Activated CD8-positive, alpha-beta memory T cell treated with anti-CD3 and anti-CD28 coated beads for 4 hours (primary cell): ENCODE measurements at regions not wholly inside any gene's neighbourhood (a gene's known extent, or its start where the extent isn't known, plus 50 kb on each side); places are given as distances from the start of the nearest gene placed in this dataset.
"Not testable (repeated sequence)": the region's sequence is repeated elsewhere in the genome, so short reads cannot be mapped to it uniquely, and the experiment has no call there.

Experiments used
- DNase-seq, 2 donors: peaks; one replicate each; pipeline ENCODE4 v3.0.0-alpha.2; 2020; ENCODE audit warnings: low read depth in 2 of 2

DNA sequence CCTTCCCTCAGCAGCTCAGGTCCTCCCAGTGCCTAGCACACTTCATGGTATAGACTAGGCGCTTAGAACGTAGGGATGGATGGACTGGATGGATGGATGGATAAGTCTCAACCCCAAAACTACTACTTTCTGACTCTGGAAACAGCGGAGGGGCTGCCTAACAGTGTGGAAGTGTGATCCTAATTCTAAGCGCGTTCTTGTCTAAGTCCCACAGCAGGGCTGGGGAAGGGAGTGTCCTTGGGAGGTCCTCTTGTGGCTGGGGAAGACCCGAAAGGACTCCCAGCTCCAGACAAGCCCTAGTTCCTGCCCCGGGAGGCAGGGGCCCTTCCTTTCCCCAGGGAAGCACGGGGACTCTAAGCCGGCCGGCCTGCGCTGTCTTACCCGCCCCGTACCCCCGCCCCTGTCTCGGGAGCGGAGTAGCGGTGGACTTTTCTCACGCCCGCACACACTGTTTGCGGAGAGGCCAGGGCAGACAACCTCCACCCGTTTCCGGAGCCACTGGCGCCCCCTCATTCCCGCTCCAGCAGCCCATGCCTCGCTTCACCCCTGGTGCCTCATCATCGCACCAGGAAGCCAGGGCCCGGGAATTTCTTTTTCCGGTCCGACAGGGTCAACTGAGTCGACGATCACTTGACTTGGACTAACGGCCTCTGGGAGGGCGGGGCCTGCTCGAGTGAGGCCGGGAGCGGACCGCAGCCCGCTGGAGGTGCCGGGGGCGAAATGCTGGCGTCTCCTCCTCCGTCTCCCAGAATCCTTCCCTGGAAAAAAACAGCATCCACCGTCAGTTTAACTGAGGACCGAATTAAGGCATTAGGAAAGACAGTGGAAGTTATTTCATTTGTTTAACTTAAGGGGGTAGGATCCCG lies 133.3 kb downstream of the TBC1D2B start:
- no peak for DNase-seq

DNA sequence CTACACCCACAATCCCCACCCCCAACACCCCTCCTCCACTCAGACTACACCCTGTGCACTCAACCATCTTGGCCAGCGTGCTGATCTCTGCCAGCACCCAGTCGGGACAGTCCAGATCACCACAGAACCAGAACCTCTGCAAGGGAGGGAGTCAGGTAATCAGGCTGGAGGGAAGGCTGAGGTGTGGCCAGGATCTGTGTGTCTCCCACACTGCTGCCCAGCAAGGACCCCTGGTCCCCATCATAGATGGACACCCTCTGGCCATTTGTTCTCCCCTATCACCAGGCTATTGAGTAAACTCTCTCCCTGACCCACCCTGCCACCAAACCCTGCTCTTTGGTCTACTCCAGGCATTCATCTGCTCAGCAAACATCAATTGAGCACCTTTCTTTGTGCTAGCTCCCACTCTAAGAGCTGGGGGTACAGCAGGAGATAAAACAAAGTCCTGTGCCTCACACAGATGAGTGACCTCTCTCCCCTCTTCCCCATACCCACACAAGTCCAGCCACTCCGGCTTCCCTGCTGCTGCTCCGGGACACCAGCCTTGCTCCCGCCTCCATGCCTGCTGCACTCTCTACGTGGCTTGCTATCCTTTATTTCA lies 134.8 kb downstream of the TBC1D2B start:
- no peak for DNase-seq

DNA sequence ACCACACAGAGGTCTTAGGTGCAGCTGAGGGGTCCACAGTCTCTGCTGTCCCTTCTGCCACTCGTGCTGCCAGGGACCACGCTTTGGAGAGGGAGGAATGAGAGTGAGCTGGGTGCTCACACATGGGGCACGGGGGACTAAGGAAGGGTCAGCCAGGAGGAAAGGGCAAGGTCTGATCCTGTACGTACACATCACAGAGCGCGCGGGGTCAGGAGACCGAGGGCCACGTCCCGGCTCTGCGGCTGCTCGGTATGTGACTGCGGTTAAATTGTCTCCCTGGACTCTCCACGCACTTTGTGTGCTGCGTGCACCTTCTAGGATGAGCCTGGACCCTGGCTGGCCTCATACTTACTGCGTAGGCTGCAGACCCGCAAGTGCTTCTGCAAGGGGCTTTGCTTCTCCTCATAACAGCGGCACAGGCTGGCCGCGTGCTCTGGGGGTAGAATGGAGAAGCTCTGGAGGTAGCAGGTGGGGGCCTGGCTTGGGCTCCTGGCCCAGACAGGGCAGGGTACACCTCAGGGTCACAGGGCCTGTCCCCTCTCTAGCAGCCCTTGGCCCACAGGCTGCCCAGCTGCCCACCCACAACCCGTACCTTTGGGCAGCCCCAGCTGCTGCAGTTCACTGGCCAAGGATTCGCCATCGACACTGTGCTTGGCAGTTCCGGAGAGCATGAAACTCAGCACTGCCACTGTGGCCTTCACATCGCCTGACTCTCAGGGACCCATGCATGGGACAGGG lies 136.3 kb downstream of the TBC1D2B start:
- not testable (repeated sequence) for DNase-seq

DNA sequence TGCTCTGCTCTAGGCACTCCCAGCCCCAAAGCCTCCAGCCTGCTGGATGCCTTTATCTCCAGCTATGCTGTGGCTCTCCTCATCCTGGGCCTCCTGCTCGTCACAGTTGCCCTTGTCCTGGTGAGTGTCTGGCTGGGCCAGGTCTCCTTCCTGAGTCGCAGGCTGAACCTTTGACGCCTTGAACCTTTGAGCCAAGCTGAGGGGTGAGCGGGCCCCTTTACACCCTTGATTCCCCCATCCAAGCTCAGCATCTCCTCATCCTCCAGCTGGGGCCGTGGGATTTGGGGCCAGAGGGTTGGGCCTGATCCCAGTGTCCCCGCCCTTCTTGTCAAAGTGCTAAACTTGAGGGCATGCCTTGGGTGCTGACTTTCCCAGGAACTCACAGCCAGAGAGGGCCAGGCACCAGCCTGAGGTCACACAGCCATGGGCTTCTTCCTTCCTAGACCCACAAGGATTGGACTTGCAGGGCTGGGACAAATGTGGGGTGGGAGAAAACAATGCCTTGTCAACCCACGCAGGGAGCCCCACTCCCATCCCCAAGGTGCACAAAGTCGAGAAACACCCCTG lies 137.0 kb downstream of the TBC1D2B start:
- no peak for DNase-seq

DNA sequence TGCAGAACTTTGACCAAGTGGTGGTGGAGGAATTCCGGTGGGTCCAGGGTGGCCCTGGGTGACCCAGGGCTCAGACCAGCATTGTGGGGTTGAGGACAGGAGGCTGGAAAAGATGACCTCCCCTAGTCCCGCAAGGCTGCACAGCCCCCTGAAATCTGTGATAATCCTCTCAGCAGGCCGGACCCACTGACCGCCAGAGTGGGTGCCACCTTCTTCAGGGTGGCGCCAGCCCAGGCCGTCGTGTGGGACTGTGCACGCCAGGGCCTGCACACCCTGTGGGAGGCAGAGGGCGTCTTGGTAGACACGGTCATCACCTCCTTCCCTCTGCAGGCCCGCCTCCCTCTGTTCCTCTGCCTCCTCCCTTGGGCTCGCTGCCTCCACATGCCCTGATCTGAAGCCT lies 137.7 kb downstream of the TBC1D2B start:
- no peak for DNase-seq

DNA sequence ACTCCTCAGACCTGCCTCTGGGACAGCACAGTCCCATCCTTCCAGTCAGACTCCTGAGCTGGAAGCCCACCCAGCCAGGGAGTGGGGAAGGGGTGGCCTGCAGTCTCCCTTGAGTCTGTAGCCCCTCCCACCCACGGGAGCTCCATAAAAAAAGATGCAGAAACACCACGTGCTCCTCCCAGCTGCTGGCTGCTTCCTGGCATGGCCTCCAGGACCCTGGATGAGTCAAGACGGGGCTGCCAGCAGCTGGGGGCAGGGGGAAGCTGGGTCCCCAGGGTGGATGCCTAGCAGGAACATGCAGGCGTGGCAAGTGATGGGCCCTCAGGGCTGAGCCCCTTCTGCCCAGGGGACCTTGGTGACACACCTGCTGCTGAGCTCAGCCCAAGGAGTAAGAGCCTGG lies 138.5 kb downstream of the TBC1D2B start:
- DNase-seq = not testable (repeated sequence)

DNA sequence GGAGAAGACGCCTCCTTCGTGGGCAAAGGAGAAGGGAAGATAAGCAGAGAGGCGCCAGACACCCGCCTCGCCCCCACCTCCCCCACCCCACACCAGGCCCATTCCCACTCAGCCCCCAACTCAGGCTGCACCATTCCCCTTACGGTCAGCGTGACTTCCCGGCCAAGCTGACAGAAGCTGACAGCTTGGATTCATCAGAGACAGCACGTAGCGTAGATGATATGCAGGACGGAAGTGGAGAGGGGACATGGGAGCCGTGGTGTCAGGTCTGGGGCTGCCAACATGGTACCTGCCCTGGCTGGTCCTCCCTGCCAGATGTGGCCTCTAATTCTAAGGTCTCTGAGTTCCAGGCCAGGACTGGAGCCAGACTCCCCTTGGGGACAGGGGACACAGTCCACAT lies 139.0 kb downstream of the TBC1D2B start:
- not testable (repeated sequence) for DNase-seq

DNA sequence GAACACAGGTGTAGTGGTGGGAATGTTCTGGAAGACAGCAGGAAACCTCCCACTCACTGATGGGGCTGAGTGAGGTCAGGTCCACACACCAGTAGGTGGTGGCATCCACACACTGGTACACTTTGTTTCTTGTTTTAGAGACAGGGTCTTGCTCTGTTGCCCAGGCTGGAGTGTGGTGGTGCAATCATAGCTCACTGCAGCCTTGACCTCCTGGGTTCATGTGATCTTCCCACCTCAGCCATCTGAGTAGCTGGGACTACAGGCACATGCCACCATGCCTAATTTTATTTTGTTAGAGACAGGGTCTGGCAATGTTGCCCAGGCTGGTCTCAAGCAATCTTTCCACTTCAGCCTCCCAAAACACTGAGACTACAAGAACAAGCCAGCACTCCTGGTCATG lies 140.9 kb downstream of the TBC1D2B start:
- not testable (repeated sequence) for DNase-seq

DNA sequence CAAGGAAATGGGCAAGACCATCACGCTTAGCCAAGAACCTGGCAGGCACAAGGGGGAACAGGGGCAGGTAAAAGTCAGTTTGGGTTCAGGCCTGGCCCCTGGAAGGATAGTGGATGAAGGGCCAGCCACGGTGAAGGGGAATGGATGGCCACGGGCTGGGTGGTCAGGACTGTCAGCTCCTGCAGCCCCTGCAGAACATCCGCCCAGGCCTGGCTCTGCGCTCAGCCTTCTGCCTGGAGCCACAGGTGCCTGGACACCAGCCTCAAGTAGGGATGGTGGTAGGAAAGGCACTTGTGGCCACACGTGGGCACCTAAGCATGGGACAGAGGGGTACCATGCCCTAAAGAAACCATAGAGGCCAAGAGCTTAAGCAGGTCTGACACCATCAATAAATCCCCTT lies 143.0 kb downstream of the TBC1D2B start:
- not testable (repeated sequence) for DNase-seq

DNA sequence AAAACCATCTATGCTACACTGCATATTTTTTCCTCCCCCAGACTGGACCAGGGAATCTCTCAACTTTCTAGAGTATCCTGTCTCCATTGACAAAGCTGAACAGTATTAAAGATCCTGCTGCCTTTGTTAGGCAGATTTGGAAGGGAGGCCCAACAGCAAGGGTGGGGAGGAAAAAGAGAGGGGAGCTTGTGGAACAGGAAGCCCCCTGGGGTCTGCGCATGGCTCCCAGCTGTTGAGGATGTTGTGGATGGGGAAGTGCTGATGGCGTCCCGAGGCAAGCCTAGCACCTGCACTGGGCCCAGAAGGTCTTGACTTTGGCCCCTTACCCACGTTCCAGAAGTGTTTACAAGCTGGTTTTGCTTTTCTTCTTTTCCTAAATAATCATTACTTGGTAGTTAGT lies 146.6 kb downstream of the TBC1D2B start:
- DNase-seq = not testable (repeated sequence)

DNA sequence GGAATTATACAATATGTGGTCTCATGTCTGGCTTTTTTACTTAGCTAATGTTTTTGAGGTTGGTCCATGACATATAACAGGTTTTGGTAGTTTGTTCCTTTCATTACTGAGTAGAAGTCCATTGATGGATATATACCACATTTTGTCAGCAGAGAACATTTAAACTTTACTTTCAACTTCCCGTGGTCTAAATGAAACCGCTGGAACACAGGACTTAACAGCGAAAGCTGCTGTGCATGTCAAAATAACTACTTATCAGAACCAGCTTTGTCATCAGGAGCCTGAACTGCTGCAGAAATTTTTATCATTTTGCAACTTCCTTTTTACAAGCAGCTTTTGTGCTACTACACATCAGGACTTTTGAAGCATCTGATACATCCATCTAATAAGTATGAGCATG lies 147.0 kb downstream of the TBC1D2B start:
- DNase-seq = not testable (repeated sequence)

DNA sequence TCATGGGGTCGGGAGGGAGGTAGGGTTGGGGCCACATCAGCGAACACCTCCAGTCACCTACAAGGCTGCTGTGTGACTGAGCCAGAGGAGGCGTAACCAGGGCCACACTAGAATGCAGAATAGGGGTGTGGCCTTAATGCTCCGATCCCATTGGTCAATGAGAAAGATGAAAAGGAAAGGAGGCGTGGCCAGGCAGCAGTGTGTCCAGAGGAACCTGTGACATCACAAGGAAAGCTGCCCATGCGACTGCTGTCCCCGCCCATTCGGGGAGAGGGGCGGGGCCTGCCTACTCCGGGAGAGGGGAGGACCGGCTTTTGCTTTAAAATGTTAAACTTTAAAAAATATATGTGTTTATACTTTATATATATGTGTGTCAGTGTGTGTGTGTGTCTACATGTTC lies 150.7 kb downstream of the TBC1D2B start:
- DNase-seq = not testable (repeated sequence)

DNA sequence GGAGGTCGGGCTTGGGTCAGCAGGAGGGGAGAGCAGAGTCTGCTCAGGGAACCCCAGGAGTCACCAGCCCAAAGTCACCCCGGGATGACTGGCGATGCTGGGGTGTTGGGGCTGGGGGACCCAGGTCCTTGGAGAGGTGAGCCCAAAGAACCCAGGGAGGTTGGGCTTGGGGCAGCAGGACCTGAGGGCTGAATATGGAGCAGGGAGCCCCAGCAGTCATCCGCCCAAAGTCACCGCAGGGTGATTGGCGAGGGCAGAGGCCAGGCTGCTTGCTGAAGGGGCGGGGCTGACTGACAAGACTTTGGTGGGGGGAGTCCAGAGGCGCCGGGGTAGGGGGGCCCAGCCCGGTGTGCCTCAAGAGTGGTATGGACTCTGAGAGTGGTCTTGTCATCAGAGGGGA lies 151.2 kb downstream of the TBC1D2B start:
- not testable (repeated sequence) for DNase-seq

DNA sequence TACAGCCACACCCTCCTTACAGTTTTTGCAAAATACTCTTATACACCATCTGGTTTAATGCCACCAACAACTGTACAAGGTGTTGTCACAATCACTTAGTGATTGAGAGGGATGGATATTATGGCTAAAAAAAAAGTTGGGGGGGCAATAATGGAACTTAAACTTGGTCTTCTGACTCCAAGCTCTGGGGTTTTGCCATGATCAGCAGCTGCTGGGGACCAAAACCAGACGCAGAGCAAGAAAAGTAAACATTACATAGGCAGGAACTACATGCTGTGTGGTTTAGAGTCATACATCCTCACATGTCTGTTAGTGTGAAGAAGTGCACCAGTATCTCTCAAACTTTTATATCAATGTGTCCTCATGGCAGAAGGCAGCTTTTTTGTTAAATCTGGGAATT lies 152.4 kb downstream of the TBC1D2B start:
- not testable (repeated sequence) for DNase-seq

DNA sequence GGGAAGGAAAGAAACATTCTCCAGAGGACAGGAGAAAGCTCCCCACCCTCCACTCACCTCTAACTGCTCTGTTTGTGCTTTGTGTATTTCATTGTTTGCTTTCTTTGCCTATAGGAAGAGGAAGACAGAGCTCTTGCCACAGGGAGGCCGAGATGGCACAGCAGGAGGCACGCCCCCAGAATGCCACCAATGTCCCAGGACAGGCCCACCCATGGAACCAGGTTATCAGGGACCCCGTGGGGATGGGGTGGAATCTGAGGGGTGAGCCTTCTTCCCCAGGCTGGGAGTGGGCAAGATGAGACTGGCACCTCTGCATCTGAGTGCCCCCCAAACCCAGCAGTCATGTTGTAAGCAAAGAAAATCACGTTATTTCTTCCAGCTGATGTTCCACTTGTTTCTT lies 155.8 kb downstream of the TBC1D2B start:
- DNase-seq = no peak

DNA sequence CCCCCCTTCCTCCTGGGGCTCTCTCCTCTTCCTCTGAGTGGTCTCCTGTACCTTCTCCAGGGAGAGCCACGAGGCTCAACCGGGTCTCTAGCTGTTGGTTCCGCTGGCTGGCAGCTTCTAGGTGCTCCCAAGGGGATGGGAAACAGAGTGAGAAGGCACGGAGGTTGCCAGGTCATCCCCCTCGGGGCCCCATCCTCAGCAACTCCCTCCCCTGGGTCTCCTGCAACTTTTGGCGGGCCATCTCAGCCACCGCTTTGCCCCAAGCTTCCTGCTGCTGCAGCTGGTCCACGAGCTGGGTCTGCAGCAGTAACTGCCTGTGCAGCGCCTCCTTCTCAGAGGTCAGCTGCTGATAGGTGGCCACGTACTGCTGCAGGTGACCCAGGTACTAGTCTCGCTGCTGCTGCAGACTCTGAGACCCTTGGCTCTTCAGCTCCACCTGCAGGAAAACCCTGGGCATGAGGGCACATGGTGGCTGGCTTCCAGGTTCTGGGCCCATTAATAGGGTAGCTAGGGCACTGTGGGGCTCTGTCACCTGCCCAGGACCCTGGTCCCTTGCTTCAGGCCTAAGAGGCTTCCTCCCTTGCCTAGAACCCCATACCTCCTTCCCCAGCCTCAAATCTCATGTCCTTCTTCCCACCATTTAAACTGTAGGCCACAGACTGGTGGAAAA lies 160.4 kb downstream of the TBC1D2B start:
- DNase-seq = not testable (repeated sequence)

DNA sequence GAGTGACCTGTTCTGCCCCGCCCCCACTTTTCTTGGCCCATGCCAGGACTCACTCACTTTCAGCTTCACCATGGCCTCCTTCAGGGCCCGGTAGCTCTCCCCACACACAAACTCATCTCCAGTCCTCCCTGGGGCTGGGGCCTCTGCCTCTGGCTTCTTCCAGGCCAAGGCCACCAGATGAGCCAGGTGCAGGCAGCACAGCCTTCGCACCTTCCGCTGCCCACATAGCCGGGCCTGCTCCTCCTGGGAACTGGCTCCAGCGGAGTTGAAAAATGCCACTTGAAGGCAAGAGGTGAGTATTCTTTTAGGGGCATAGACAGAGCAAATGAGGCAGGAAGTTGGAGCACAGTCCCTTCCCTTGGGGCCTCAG lies 161.6 kb downstream of the TBC1D2B start:
- DNase-seq = not testable (repeated sequence)

DNA sequence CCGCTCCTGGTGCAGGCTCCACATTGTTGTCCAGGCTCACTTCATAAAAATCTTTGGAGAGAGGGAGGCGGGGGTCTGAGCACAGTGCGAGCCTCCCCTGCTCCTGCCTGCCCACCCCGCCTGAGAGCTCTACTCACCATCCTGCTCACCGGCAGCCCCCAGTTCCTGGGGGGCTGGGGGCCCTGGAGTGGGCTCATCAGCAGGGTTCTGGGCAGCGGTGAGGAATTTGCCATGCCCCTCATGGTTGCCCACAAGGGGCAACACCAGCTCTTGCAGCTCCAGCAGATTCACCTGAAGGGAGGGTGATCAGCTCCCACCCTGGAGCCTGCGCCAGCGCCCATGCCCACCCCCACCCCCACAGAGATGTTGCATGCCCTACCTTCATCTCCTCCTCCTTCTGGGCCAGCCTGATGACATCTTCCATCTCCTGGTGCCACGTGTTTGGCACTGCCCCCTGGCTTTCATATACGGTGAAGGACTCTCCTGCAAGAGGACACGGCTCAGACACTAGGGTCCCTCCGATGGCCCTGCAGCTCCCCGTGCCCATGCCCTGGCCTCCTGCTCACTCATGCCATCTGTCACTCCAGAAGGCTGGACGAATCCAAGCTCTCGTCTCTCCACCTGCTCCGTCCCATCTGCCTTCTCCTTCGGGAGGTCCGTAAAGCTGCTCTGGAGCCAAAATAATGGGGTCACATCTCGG lies 162.1 kb downstream of the TBC1D2B start:
- DNase-seq = no peak

DNA sequence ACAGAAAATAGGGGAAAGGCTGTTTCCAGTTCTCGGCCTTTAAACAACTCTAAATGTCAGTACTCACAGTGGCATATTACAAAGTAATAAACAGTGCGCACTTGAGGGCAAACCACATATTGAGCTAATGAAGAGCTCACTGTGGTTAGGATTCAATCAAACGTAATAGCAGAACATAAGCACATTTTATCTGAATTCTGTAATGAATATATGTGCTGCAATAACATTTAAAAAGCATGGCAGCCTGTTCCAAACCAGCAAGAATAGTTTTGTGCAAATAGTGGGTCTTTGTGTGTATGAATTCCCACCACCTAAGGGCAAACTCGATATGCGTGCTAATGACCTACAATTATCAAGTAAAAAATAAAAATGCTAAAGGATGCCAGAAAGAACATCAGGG lies 163.0 kb downstream of the TBC1D2B start:
- not testable (repeated sequence) for DNase-seq

DNA sequence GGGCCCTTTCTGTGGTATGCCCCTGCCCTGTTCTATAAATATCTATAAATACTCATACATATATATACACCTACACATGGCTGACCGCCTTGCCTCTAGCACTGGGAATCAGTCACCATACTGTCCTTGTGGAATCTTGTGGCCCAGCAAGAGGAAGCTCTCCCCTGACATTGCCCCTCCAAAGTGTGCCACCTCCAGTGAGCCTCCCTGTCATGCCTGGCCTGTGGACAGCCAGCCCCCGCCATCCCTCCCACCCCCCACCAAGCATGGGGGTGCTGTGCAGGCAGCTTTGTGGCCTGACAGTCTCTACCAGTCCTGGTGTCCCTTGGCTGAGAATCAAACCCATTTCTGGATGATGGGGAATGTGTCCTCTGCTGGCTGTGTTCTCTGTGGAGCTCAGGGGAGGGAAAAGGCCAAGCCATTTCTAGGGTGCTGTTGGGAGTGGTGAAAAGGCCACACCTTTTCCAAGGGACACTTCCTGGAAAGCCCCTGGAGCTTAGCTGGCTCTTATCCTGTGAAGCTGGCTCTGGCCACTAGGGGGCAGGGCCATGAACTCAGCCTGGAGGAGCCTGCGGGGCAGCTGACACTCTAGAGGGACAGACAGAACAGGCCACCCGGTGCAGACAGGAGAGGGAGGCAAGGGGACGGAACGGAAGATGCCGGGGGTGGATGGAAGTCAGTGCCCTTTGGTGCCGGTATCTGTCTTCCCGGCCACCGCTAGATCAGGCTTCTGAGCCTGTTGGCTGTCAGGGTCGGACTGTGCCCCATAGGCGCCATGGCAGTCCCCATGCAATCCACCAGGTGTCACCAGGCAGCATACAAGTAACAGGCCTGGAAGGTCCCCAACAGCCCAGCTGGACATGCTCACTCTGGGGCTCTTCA lies 167.2 kb downstream of the TBC1D2B start:
- DNase-seq = peak; percentile 43 to 51
